Breast epithelium (tissue), 3 donors: ENCODE measurements at regions not wholly inside any gene's neighbourhood (a gene's known extent, or its start where the extent isn't known, plus 50 kb on each side); places are given as distances from the start of the nearest gene placed in this dataset.

ENCODE experiments used
- CTCF ChIP-seq, 3 donors: fragments of 450-650 bp; IDR thresholded peaks; one replicate each; pipeline ENCODE4 v1.5.1; 2016 to 2017; ENCODE audit warnings: antibody characterized with exemption in 3 of 3, mild to moderate bottlenecking in 3 of 3, moderate library complexity in 3 of 3
- POLR2A ChIP-seq: fragments of 450-650 bp; IDR thresholded peaks from one replicate; pipeline ENCODE4 v1.6.1; 2016; ENCODE audit warnings: antibody characterized with exemption, mild to moderate bottlenecking, moderate library complexity

- TF ChIP-seq CTCF (IDR thresholded peaks at IDR 0.05) (no peak), POLR2A (no peak)
Measured at GRCh38 chr2:7924023-7924762, 757.7 kb upstream of the ID2 start.
